ENCODE measurements at regions not wholly inside any gene's neighbourhood (a gene's known extent, or its start where the extent isn't known, plus 50 kb on each side); places are given as distances from the start of the nearest gene placed in this dataset.

DNA sequence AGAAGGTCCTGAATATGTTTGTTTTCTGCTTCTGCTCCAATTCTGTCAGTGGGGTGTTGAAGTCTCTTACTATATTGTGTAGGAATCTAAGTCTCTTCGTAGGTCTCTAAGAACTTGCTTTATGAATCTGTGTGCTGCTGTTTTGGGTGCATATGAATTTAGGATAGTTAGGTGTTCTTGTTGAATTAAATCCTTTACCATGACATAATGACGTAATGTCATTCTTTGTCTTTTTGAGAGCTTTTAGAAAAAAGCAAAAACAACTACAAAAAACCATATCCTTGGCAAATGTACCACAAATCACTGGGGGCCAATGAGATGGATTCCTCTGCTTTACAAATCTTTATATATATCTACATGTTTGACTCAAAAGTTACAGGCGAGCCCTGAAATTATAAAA is 576.1 kb downstream of the CDH18 start:
- no peak overlapping the region for H3K23ac ChIP-seq (ENCODE audit: insufficient read length, low read depth, low read length)
- no peak overlapping the region for H3K14ac ChIP-seq (ENCODE audit: insufficient read depth, low read length)
- no peak overlapping the region for H4K8ac ChIP-seq (replicated peaks; ENCODE audit: insufficient read length, low read depth, low read length)
- H2BK20ac ChIP-seq (ENCODE audit: low read depth, low read length, poor library complexity, severe bottlenecking): no peak overlapping the region
- H3K18ac ChIP-seq (ENCODE audit: insufficient read length, low read depth, low read length): no peak overlapping the region
- H3K27ac ChIP-seq (ENCODE audit: insufficient read length, low read depth, low read length): no peak overlapping the region
- no peak for DNase-seq
- no peak overlapping the region for H2AK5ac ChIP-seq (ENCODE audit: insufficient read length, low read length)
- H4K91ac ChIP-seq (ENCODE audit: insufficient read length, low read depth, low read length): no peak overlapping the region
- H2BK120ac ChIP-seq (ENCODE audit: low read depth, low read length, poor library complexity, severe bottlenecking): no peak overlapping the region
- H4K5ac ChIP-seq (ENCODE audit: insufficient read length, low read depth, low read length): no peak overlapping the region
- H3K79me2 ChIP-seq (ENCODE audit: insufficient read depth, low read length): no peaks in the 10 kb centered on the region
- H2BK5ac ChIP-seq (ENCODE audit: insufficient read length, low read length): no peak overlapping the region
- H4K20me1 ChIP-seq (ENCODE audit: control insufficient read depth, insufficient read depth, insufficient read length): no peaks in the 10 kb centered on the region
- no peak overlapping the region for H3K9ac ChIP-seq (ENCODE audit: extremely low read depth, insufficient read length, low read length)
- H3K23me2 ChIP-seq (ENCODE audit: insufficient read length, low read depth, low read length, poor library complexity, severe bottlenecking): no peaks in the 10 kb centered on the region
- no peak overlapping the region for H2BK15ac ChIP-seq (ENCODE audit: low read depth, low read length)
- TF ChIP-seq, protein P1, sequence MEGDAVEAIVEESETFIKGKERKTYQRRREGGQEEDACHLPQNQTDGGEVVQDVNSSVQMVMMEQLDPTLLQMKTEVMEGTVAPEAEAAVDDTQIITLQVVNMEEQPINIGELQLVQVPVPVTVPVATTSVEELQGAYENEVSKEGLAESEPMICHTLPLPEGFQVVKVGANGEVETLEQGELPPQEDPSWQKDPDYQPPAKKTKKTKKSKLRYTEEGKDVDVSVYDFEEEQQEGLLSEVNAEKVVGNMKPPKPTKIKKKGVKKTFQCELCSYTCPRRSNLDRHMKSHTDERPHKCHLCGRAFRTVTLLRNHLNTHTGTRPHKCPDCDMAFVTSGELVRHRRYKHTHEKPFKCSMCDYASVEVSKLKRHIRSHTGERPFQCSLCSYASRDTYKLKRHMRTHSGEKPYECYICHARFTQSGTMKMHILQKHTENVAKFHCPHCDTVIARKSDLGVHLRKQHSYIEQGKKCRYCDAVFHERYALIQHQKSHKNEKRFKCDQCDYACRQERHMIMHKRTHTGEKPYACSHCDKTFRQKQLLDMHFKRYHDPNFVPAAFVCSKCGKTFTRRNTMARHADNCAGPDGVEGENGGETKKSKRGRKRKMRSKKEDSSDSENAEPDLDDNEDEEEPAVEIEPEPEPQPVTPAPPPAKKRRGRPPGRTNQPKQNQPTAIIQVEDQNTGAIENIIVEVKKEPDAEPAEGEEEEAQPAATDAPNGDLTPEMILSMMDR (conservative IDR thresholded peaks at IDR 0.05): no peak
- WGBS (ENCODE audit: extremely low coverage, insufficient read length, low lambda C conversion rate): no CpG with 5 or more reads among the region's 3 CpGs
- H3K4me1 Mint-ChIP-seq: peaks cover 0 to 4% of the 10 kb centered on the region in 2 experiments; a peak in 1 of 4 replicates
- no peak overlapping the region for H3K27ac Mint-ChIP-seq
- H3K4me1 ChIP-seq (ENCODE audit: insufficient read depth, low read length): no peaks in the 10 kb centered on the region
- no peaks in the 10 kb centered on the region for H3K79me1 ChIP-seq (ENCODE audit: insufficient read depth, low read depth, low read length, poor library complexity, severe bottlenecking)
- no peak overlapping the region for H3K56ac ChIP-seq (ENCODE audit: insufficient read length, low read depth, low read length)
- no peak overlapping the region for H2AFZ ChIP-seq (ENCODE audit: low read length)
- H3K9me3 Mint-ChIP-seq: peaks cover 0 to 3% of the 10 kb centered on the region in 2 experiments; a peak in 1 of 5 replicates
- H3K4ac ChIP-seq (ENCODE audit: low read depth, low read length): no peak overlapping the region
- no peaks in the 10 kb centered on the region; a peak in 1 of 7 replicates for H3K36me3 Mint-ChIP-seq (ENCODE audit: insufficient read depth in 1 of 3, low read depth in 3 of 3)
- H3K4me3 Mint-ChIP-seq: no peak overlapping the region
- H3K27me3 Mint-ChIP-seq (ENCODE audit: low read depth): no peaks in the 10 kb centered on the region
- no peak overlapping the region for H3K4me2 ChIP-seq (ENCODE audit: insufficient read depth, insufficient read length, low read length)
- no peak overlapping the region for H3T11ph ChIP-seq (ENCODE audit: low read length)
- no peaks in the 10 kb centered on the region for H3K27me3 ChIP-seq (ENCODE audit: insufficient read depth, low read length)
- H3K9me3 ChIP-seq (ENCODE audit: control insufficient read depth, low read depth, low read length): no peaks in the 10 kb centered on the region
- no peak overlapping the region for H2BK12ac ChIP-seq (ENCODE audit: insufficient read length, low read depth, low read length)

All from H9 (cell line).